Endothelial cell of umbilical vein (primary cell): ENCODE measurements at regions not wholly inside any gene's neighbourhood (a gene's known extent, or its start where the extent isn't known, plus 50 kb on each side); places are given as distances from the start of the nearest gene placed in this dataset.

Experiments used
- BruUV-seq: library from RNA; stranded (reverse); fragments of 400-500 nt; replicated peaks from 2 replicates; lab custom pipeline; 2021; lab: Mats Ljungman, UMichigan
- CTCF ChIA-PET: fragments of 300-600, 350-600 bp; sonication (Branson Sonifier 250); formaldehyde crosslinking; loops from one replicate; lab custom pipeline; 2021; ENCODE audit warnings: antibody characterized with exemption, inconsistent platforms; lab: Charles Lee
- POLR2A ChIA-PET: fragments of 300-600, 350-600 bp; sonication (Branson Sonifier 250); formaldehyde crosslinking; loops from one replicate; lab custom pipeline; 2021; ENCODE audit warnings: antibody characterized with exemption, inconsistent platforms; lab: Charles Lee
- DNase-seq: peaks from one replicate; pipeline ENCODE4 v3.0.0-alpha.2; 2011; ENCODE audit warnings: low read depth, low spot score
- FAIRE-seq: peaks from 2 replicates; lab custom pipeline; 2011; peaks lifted over from hg19 to GRCh38; lab: Jason Lieb, UNC
- H2AFZ ChIP-seq: 2 replicates; pipeline ENCODE4 v1.6.0; 2012; ENCODE audit warnings: low read depth, low read length, control low read depth, inconsistent platforms
- H3K27ac ChIP-seq: 2 replicates; pipeline ENCODE4 v1.5.1; 2011; ENCODE audit warnings: low read depth, mild to moderate bottlenecking, control low read depth, low read length, moderate library complexity; ENCODE audit not compliant: insufficient read depth
- H3K27me3 ChIP-seq, 2 experiments: 2 replicates each; pipeline versions ENCODE4 v1.6.0 to v1.6.1; 2011; ENCODE audit warnings: low read length in 2 of 2, mixed read lengths in 1 of 2; ENCODE audit not compliant: control insufficient read depth in 2 of 2, insufficient read depth in 2 of 2
- H3K36me3 ChIP-seq, 2 experiments: 2 replicates in 1 of 2; 3 replicates in 1 of 2; pipeline ENCODE4 v1.5.1; 2011; ENCODE audit warnings: low read length in 2 of 2, mild to moderate bottlenecking in 1 of 2, moderate library complexity in 1 of 2; ENCODE audit not compliant: control insufficient read depth in 2 of 2, insufficient read depth in 2 of 2; ENCODE audit errors: extremely low read depth in 1 of 2
- H3K4me1 ChIP-seq: 3 replicates; pipeline ENCODE4 v1.5.1; 2011; ENCODE audit warnings: mild to moderate bottlenecking, low read length; ENCODE audit not compliant: control insufficient read depth, insufficient read depth; ENCODE audit errors: extremely low read depth
- H3K4me2 ChIP-seq: 2 replicates; pipeline ENCODE4 v1.6.1; 2011; ENCODE audit warnings: low read length, control low read depth, mixed read lengths; ENCODE audit not compliant: insufficient read depth
- H3K4me3 ChIP-seq, 3 experiments: fragments of 200-600 bp in 1 of 3; sonication (generic), shearing (Covaris generic) in 1 of 3; replicated peaks in 1 of 3; 2 replicates each; pipeline ENCODE4 v1.5.1; 2011 to 2016; ENCODE audit warnings: control low read depth in 3 of 3, low read length in 3 of 3, mild to moderate bottlenecking in 2 of 3, inconsistent platforms in 1 of 3, low read depth in 1 of 3, moderate library complexity in 1 of 3; ENCODE audit not compliant: insufficient read depth in 1 of 3
- H3K79me2 ChIP-seq: 2 replicates; pipeline ENCODE4 v1.6.0; 2012; ENCODE audit warnings: low read length, inconsistent platforms; ENCODE audit not compliant: control insufficient read depth, insufficient read depth
- H3K9ac ChIP-seq: replicated peaks from 2 replicates; pipeline ENCODE3; 2011; ENCODE audit warnings: low read length, control low read depth; ENCODE audit not compliant: insufficient read depth; ENCODE audit errors: extremely low read depth
- H3K9me1 ChIP-seq: replicated peaks from 3 replicates; pipeline ENCODE4 v1.6.0; 2011; ENCODE audit warnings: mild to moderate bottlenecking, low read length; ENCODE audit not compliant: control insufficient read depth, insufficient read depth; ENCODE audit errors: extremely low read depth
- H3K9me3 ChIP-seq: replicated peaks from 2 replicates; pipeline ENCODE4 v1.5.1; 2012; ENCODE audit warnings: low read length, inconsistent platforms; ENCODE audit not compliant: control insufficient read depth, insufficient read depth
- H4K20me1 ChIP-seq: replicated peaks from 2 replicates; pipeline ENCODE3; 2011; ENCODE audit warnings: mild to moderate bottlenecking, low read length; ENCODE audit not compliant: control insufficient read depth, insufficient read depth; ENCODE audit errors: extremely low read depth
- CTCF ChIP-seq, 2 donors: IDR thresholded peaks; 1 replicate in 1 of 2; 2 replicates in 1 of 2; pipeline ENCODE4 v1.5.1; 2011; ENCODE audit warnings: low read length in 2 of 2, mild to moderate bottlenecking in 2 of 2, moderate library complexity in 2 of 2, control low read depth in 1 of 2, inconsistent platforms in 1 of 2, low read depth in 1 of 2; ENCODE audit not compliant: insufficient read depth in 1 of 2; ENCODE audit errors: extremely low read depth in 1 of 2
- EZH2 ChIP-seq: IDR thresholded peaks from 2 replicates; pipeline ENCODE4 v1.6.1; 2012; ENCODE audit warnings: borderline replicate concordance, low read depth, mild to moderate bottlenecking, moderate library complexity, low read length, inconsistent platforms; ENCODE audit not compliant: severe bottlenecking
- FOS ChIP-seq: IDR thresholded peaks from 2 replicates; pipeline ENCODE4 v1.6.1; 2011; ENCODE audit warnings: mild to moderate bottlenecking, low read length, moderate library complexity, borderline replicate concordance; ENCODE audit not compliant: insufficient read depth
- GATA2 ChIP-seq: IDR thresholded peaks from 2 replicates; pipeline ENCODE4 v1.7.0; 2011; ENCODE audit warnings: low read depth, mild to moderate bottlenecking, moderate library complexity, mixed read lengths, low read length; ENCODE audit not compliant: insufficient read length, insufficient read depth
- JUN ChIP-seq: IDR thresholded peaks from 2 replicates; pipeline ENCODE4 v1.6.1; 2011; ENCODE audit warnings: borderline replicate concordance, low read depth; ENCODE audit not compliant: insufficient read length, insufficient read depth
- MAX ChIP-seq: IDR thresholded peaks from 2 replicates; pipeline ENCODE4 v1.6.1; 2011; ENCODE audit not compliant: insufficient read depth, insufficient read length
- MYC ChIP-seq: IDR thresholded peaks from one replicate; pipeline ENCODE4 v1.6.1; 2011; ENCODE audit warnings: mild to moderate bottlenecking, low read depth, low read length
- POLR2A ChIP-seq: IDR thresholded peaks from 2 replicates; pipeline ENCODE4 v1.6.1; 2012; ENCODE audit warnings: low read depth, mild to moderate bottlenecking, control low read depth, low read length
- POLR2AphosphoS5 ChIP-seq: IDR thresholded peaks from 2 replicates; pipeline ENCODE4 v1.6.1; 2012; ENCODE audit warnings: low read depth, mild to moderate bottlenecking, control low read depth, low read length, moderate library complexity; ENCODE audit not compliant: insufficient read depth
- dilution Hi-C: fragments of 300-500 bp; cut with MboI; formaldehyde crosslinking; loops from one replicate; pipeline ENCODE4 v1.15.0; 2019; ENCODE audit warnings: low sequenced_read_pairs; ENCODE audit not compliant: extremely low pct_ligation_motif_present
- intact Hi-C: fragments of 100-400 bp; cut with micrococcal nuclease; formaldehyde crosslinking; loops from one replicate; pipeline ENCODE4 v1.10.0; 2022

- Histone ChIP-seq H3K4me2 (no peak overlapping the region), H3K9me1 (no peaks in the 10 kb centered on the region), H3K79me2 (no peaks in the 10 kb centered on the region), H4K20me1 (no peaks in the 10 kb centered on the region), H2AFZ (no peak overlapping the region), H3K27ac (no peak overlapping the region), H3K27me3 (no peaks in the 10 kb centered on the region), H3K4me1 (peaks cover under 1% of the 10 kb centered on the region), H3K4me3 (no peak overlapping the region), H3K36me3 (no peaks in the 10 kb centered on the region), H3K9me3 (no peaks in the 10 kb centered on the region), H3K9ac (no peak overlapping the region)
- POLR2A ChIA-PET, result no interaction called here
- dilution Hi-C loops (no loop called here), intact Hi-C loops (no loop called here)
- BruUV-seq, result no TSS peak
- no peak for FAIRE-seq
- no peak for DNase-seq
- TF ChIP-seq GATA2, result no peak
- no peak for TF ChIP-seq MYC
- TF ChIP-seq JUN, result no peak
- no peak for TF ChIP-seq MAX
- TF ChIP-seq FOS, result no peak
- TF ChIP-seq EZH2, result no peak
- no peak for TF ChIP-seq CTCF (IDR thresholded peaks at IDR 0.05; ENCODE audit: extremely low read depth in 1 of 2, insufficient read depth in 1 of 2, low read depth in 1 of 2, low read length in 2 of 2)
- TF ChIP-seq POLR2A, result no peak
- TF ChIP-seq POLR2AphosphoS5, result no peak
- CTCF ChIA-PET, result no interaction called here
Measured at GRCh38 chr15:94925680-94926079, 694.3 kb downstream of the MCTP2 start.
